ENCODE measurements at regions not wholly inside any gene's neighbourhood (a gene's known extent, or its start where the extent isn't known, plus 50 kb on each side); places are given as distances from the start of the nearest gene placed in this dataset.

GRCh38 chr5:36423578-36424307 lies 122.0 kb upstream of the RANBP3L start:
- TF ChIP-seq CTCF (IDR thresholded peaks at IDR 0.05) (no peak), POLR2A (IDR thresholded peaks at IDR 0.05) (no peak)

Measured in thyroid gland (tissue), 4 donors.